ENCODE measurements at regions not wholly inside any gene's neighbourhood (a gene's known extent, or its start where the extent isn't known, plus 50 kb on each side); places are given as distances from the start of the nearest gene placed in this dataset.
"Not testable (repeated sequence)": the region's sequence is repeated elsewhere in the genome, so short reads cannot be mapped to it uniquely, and the experiment has no call there.

DNA sequence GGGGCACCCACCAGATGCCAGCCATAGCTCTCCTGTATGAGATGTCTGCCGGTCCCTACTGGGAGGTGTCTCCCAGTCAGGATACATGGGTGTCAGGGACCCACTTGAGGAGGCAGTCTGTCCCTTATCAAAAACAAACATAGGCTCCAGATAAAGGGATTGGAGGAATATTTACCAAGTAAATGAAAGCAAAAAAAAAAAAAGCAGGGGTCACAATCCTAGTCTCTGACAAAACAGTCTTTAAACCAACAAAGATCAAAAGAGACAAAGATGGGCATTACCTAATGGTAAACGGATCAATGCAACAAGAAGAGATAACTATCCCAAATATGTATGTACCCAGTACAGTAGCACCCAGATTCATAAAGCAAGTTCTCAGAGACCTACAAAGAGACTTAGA lies 640.0 kb upstream of the LRRTM4 start:
- DNase-seq, result no peak

DNA sequence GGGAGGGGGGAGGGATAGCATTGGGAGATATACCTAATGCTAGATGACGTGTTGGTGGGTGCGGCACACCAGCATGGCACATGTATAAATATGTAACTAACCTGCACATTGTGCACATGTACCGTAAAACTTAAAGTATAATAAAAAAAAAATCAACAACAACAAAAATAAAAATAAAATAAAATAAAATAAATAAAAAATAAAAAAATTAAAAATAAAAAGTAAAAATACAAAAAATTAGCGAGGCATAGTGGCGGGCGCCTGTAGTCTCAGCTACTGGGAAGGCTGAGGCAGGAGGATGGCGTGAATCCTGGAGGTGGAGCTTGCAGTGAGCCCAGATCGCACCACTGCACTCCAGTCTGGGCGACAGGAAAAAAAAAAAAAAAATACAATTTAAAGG lies 650.0 kb upstream of the LRRTM4 start:
- not testable (repeated sequence) for DNase-seq

GRCh38 chr2:78175645-78176044 lies 653.5 kb upstream of the LRRTM4 start:
- DNase-seq, result no peak

DNA sequence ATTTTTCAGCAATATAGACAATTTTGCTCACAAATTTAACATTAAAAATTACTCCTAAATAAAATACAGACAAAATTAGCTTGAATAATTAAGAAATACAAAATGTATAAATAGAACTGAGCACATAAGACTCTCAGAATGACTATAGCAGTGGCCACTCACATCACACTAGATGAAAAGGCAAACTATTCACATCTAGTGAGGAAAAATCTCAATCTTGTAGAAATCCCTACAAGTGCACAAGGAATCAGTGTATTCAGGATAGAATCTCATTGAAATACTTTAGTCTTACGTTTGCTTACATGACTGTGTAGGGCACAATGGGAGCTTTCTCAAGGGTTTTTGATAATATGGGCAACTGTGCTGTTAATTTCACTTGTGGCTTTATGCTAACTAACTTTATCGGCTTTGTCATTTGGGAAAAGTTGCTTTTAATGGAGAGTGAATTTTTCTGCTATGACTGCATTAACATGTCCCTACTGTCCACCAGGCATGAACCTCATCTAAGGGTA lies 678.9 kb upstream of the LRRTM4 start:
- no peak for DNase-seq

- DNase-seq, result no peak
Observed at GRCh38 chr2:78202366-78202765, 680.2 kb upstream of the LRRTM4 start.

- DNase-seq, result no peak
Observed at GRCh38 chr2:78202986-78203670, 681.0 kb upstream of the LRRTM4 start.

DNA sequence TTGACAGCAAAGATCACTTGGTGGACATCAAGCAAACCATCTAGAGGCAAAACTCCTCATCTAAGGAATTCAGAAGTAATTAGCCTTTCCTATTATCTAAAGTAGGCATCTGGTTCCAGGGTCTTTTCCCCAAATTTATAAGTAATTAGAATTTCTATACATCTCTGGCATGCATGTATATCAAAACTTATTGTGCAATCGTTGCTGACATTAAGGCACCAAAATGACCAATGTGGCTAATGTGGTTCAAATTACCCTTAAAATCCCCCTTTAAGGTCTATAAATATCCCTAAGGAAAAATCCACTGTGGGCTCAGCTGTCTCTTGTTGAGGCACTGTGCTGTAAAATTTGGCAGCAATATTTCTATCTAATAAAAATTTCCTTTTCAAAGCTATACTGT lies 695.9 kb upstream of the LRRTM4 start:
- DNase-seq, result no peak

GRCh38 chr2:78237704-78238103 lies 715.5 kb upstream of the LRRTM4 start:
- no peak for DNase-seq

DNA sequence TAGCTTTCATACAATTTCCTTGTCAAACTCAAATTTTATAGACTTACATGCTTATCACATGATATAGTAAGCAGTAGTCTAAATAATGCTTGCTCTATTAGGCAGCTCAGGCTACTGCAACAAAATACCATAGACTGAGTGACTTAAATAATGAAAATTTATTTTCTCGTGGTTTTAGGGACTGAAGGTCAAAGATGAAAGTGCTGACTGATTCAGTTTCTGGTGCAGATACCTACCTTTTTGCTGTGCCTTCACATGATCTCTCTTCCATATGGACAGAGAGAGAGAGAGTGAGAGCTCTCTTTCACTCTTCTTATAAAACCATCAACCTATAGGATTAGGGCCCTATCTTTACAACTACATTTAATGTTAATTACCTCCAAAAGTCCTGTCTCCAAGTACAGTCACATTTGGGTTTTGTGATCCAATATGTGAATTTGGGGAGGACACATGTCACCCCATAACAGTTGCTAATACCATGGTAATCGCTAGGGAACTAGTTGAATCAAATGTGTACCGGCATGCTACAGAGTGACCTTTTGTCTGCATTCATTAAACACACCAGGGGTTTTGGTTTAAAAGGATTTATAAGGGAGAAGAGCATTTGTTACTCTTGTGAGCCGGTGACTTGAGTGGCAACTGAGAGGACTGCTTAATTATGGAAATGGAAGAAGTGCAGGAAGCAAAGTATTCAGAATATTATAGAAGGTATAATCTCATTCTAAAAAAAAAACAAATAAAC lies 723.4 kb upstream of the LRRTM4 start:
- DNase-seq, result no peak

GRCh38 chr2:78251708-78252107 lies 729.5 kb upstream of the LRRTM4 start:
- DNase-seq, result no peak

DNA sequence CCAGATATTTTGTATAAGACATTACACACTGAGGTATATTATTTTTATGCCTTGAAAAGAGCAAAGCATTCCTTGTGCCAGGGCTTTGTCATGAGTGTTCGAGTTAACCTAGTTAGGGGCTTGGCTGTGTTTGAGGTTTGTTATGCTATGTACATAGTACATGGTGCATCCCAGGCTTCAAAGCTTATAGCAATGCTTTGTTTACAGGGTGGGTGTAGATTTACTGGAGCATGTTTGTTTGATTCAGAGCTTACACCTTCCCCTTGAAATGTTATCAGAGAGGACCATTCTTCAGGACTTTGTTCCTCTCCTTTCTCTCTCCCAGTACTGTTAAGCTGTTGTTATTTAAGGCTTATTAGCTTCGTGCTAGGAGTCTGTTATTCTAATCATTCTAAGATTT lies 738.7 kb upstream of the LRRTM4 start:
- DNase-seq, result no peak

DNA sequence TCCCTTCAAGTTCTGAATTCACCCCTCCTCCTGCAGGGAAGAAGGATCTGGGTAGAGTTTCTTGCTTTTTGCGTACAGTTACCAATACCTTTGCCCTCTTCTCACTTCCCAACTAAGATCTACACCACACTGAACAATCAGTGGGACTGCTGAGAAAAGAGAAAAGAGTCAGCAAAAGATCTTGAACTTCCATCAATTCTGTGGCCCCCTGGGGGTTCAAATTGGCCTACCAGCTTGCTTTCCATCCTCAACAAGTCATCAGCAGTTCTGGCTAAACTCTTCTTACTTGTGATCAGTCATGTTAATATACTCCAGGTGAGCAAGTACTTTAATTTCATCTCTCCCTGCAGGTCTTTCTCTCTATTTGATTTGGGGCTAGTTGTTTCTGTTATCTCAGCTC lies 739.3 kb upstream of the LRRTM4 start:
- DNase-seq, result no peak

GRCh38 chr2:78262089-78262488 lies 739.9 kb upstream of the LRRTM4 start:
- not testable (repeated sequence) for DNase-seq

DNA sequence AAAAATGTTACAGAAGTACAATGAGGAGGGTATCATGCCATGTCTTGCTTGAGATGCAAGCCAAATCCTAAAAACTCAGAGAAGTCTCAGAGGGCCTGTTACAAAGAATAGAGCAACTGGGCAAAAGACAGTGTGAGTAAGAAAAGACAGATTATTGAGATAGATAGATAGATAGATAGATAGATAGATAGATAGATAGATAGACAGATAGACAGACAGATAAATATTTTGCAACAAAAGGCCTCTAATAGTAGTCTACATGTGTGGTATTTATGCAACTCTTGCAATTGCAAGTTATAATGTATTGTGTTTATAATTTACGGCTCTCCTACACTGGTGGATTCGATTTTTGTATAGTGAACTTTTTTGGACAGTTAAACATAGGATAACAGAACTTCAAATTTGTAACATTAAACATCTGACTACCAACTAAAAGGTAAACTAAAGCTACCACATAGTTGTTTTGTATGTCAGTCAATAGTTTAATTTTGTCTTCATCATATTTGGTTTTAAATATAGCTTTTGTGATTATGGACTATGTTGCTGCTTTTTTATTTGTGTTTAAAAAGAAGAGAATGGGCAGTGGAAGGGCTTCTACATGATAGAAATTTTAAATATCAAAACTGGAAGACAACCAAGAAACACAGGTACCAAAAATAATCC lies 740.7 kb upstream of the LRRTM4 start:
- DNase-seq, result no peak

DNA sequence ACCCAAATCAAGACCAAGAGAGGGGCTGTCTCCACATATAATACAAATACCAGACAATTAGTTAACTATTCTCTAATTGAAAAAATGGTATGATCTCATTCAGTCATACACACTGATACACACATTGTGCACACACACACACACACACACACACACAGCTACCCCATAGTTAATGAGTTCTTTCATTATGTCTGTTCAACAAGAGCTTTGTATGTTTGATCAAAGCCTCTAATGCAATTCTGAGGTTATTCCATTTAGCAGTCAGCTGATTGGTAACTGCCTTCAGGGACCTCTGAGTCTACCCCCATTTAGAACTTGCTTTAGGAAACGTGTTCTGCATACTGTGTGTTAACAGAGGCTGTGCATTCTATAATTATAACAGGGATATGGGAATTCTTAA lies 741.4 kb upstream of the LRRTM4 start:
- no peak for DNase-seq

DNA sequence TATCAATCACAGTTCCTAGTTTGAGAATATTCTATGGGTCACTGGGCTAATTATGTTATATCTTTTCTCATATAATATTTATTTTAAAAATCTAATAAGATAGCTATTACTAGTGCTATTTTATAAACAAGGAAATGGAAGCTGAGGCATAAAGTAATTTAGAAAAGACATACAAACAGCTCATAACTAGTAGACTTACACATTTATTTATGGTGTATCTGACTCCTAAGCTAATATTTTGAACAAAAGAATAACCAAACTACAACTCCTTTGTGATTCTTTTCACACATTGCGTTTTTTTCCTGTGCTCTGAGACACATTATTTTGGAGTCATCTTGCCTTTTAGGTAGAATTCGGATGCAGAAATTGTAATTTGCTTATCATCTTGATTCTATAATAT lies 742.0 kb upstream of the LRRTM4 start:
- no peak for DNase-seq

- no peak for DNase-seq
Observed at GRCh38 chr2:78281164-78281563, 744.3 kb upstream of the REG3G start.

- no peak for DNase-seq
Observed at GRCh38 chr2:78290581-78291214, 734.8 kb upstream of the REG3G start.

- no peak for DNase-seq
Observed at GRCh38 chr2:78293768-78294167, 731.7 kb upstream of the REG3G start.

GRCh38 chr2:78301166-78301789 lies 724.2 kb upstream of the REG3G start:
- DNase-seq, result no peak

DNA sequence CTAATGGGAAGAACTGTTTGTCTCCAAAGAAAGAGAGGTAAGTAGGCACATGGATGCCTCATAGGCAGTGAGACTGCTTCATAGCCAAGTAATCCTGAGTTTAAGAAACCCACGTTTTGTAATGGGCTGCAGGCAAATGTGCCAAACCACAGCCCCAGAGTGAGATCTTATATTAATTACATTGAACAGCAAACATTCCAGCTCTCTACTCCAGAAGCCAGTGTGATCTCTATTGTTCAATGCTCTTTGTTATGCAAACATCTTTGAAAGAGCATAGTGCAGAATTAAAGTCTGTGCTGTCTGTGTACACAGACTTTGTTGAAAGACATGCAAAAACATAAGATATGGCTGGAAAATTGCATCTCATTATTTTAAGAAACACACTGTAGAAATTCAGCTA lies 720.8 kb upstream of the REG3G start:
- no peak for DNase-seq

DNA sequence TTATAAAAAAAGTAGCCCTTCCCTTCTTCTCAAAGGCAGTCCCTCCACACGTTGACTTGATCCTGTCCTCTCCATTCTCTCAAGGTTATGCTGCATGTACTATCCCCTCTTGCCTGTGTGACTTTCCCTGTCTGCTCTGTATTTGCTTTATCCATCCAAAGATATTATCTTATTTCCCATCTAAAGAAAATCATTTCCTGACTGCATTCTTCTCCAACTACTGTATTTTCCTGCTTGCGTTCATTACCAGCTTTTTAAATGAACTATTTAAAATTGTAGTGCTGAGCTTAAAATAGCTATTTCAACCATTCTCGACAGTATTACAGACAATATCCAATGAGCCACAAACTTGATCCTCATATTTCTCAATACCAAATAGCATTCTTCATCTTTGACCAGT lies 716.0 kb upstream of the REG3G start:
- DNase-seq, result no peak

DNA sequence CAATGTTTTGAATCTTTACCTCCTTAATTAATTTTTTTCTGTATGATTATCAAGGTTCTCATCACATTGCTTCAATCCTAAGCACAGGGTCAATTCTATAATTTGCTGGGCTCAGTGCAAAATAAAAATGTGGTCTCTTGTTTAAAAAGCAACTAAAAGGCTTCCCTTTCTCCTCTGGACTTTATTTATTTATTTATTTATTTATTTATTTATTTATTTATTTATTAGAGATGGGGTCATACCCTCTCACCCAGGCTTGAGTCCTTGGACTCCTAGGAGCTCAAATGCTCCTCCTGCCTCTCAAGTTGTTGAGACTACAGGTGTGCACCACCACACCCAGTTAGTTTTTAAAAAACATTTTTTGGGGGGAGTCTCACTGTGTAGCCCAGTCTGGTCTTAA lies 710.1 kb upstream of the REG3G start:
- no peak for DNase-seq
